ENCODE measurements at regions not wholly inside any gene's neighbourhood (a gene's known extent, or its start where the extent isn't known, plus 50 kb on each side); places are given as distances from the start of the nearest gene placed in this dataset.

GRCh38 chr2:16566701-16567100, 98.9 kb downstream of the CYRIA start:
- TF ChIP-seq EZH2phosphoT487 (IDR thresholded peaks at IDR 0.05; ENCODE audit: borderline replicate concordance) (no peak), CTCF (conservative IDR thresholded peaks at IDR 0.05; ENCODE audit: low read length) (no peak)
